ENCODE measurements at regions not wholly inside any gene's neighbourhood (a gene's known extent, or its start where the extent isn't known, plus 50 kb on each side); places are given as distances from the start of the nearest gene placed in this dataset.

- Histone ChIP-seq H2AFZ (ENCODE audit: low read length) (no peak overlapping the region), H3K9me2 (replicated peaks; ENCODE audit: insufficient read depth, low read length) (no peaks in the 10 kb centered on the region), H3K4me1 (ENCODE audit: low read length) (no peaks in the 10 kb centered on the region), H3K36me3 (replicated peaks; ENCODE audit: insufficient read depth, low read length) (no peaks in the 10 kb centered on the region), H3K4me2 (ENCODE audit: low read depth, low read length) (no peak overlapping the region), H3K9me3 (replicated peaks; ENCODE audit: insufficient read depth, low read length) (no peaks in the 10 kb centered on the region), H3K79me2 (ENCODE audit: low read length) (no peaks in the 10 kb centered on the region), H3K27me3 (replicated peaks; ENCODE audit: insufficient read depth, low read length) (no peaks in the 10 kb centered on the region), H3K4me3 (ENCODE audit: low read length) (no peak overlapping the region), H4K20me1 (ENCODE audit: insufficient read depth, low read length) (no peaks in the 10 kb centered on the region), H3K27ac (ENCODE audit: low read length) (no peak overlapping the region), H3F3A (ENCODE audit: insufficient read depth, low read length) (no peaks in the 10 kb centered on the region), H3K9ac (ENCODE audit: low read length) (no peak overlapping the region)
- TF ChIP-seq CTCF (IDR thresholded peaks at IDR 0.05; ENCODE audit: low read length) (no peak), EZH2 (optimal IDR thresholded peaks at IDR 0.05; ENCODE audit: low read depth, low read length) (no peak), EZH2phosphoT487 (IDR thresholded peaks at IDR 0.05; ENCODE audit: low read length) (no peak)
- DNase-seq = no peak
Measured at GRCh38 chr15:97791824-97792792, 168.4 kb upstream of the ARRDC4 start.

DNA sequence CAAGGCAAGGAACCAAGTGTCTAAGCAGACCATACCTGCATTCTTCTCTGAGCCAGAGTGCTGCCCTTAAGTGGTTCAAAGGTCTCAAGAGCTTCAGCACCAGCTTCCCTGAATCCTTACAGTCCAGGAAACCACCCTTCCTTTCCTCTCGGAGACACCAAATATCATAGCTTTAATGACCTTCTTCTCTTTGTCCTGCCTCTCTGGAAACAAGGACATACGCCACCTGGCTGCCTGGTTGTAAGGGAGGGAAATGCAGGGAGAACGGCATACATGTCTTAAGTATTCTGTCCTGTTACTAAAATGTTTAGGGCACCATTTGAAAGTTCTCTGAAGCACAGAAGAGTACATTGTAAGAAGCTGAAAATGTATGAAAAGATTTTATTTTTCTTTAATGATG is 155.6 kb upstream of the ARRDC4 start:
- H3K4me3 ChIP-seq (ENCODE audit: low read length) = no peak overlapping the region
- H3K9ac ChIP-seq (ENCODE audit: low read length) = no peak overlapping the region
- H2AFZ ChIP-seq (ENCODE audit: low read length) = no peak overlapping the region
- H3K9me2 ChIP-seq (replicated peaks; ENCODE audit: insufficient read depth, low read length) = no peaks in the 10 kb centered on the region
- TF ChIP-seq CTCF (IDR thresholded peaks at IDR 0.05; ENCODE audit: low read length) (no peak), EZH2phosphoT487 (IDR thresholded peaks at IDR 0.05; ENCODE audit: low read length) (no peak), EZH2 (optimal IDR thresholded peaks at IDR 0.05; ENCODE audit: low read depth, low read length) (no peak)
- no peak for DNase-seq
- no peaks in the 10 kb centered on the region for H3K79me2 ChIP-seq (ENCODE audit: low read length)
- H3K4me1 ChIP-seq (ENCODE audit: low read length) = no peaks in the 10 kb centered on the region
- H3F3A ChIP-seq (ENCODE audit: insufficient read depth, low read length) = no peaks in the 10 kb centered on the region
- H3K36me3 ChIP-seq (replicated peaks; ENCODE audit: insufficient read depth, low read length) = no peaks in the 10 kb centered on the region
- no peaks in the 10 kb centered on the region for H3K27me3 ChIP-seq (replicated peaks; ENCODE audit: insufficient read depth, low read length)
- H3K27ac ChIP-seq (ENCODE audit: low read length) = no peak overlapping the region
- H4K20me1 ChIP-seq (ENCODE audit: insufficient read depth, low read length) = no peaks in the 10 kb centered on the region
- H3K9me3 ChIP-seq (replicated peaks; ENCODE audit: insufficient read depth, low read length) = no peaks in the 10 kb centered on the region
- no peak overlapping the region for H3K4me2 ChIP-seq (ENCODE audit: low read depth, low read length)

DNA sequence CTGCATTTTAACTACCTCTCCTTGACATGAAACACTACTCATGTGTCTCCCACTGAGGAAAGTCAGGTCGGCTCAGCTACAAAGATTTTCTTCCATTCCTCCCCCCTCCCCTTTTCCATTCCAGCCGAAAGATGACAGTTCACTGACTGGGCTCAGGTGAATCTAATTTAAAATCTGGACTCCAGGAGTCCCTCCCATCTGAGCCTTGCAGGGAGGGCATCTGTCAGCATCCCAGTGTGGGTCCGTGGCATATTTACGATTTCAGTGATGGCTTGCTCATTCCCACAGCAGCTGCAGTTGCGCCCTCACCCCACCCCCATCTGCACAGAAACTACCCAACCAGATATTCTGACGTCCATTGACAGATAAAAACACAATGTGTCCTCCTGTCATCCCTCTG is 153.7 kb upstream of the ARRDC4 start:
- no peak for DNase-seq
- H3K4me2 ChIP-seq (ENCODE audit: low read depth, low read length) = no peak overlapping the region
- no peak overlapping the region for H2AFZ ChIP-seq (ENCODE audit: low read length)
- H3K9ac ChIP-seq (ENCODE audit: low read length) = no peak overlapping the region
- H3K27ac ChIP-seq (ENCODE audit: low read length) = no peak overlapping the region
- no peaks in the 10 kb centered on the region for H4K20me1 ChIP-seq (ENCODE audit: insufficient read depth, low read length)
- no peaks in the 10 kb centered on the region for H3K9me2 ChIP-seq (replicated peaks; ENCODE audit: insufficient read depth, low read length)
- no peaks in the 10 kb centered on the region for H3K9me3 ChIP-seq (replicated peaks; ENCODE audit: insufficient read depth, low read length)
- H3K79me2 ChIP-seq (ENCODE audit: low read length) = no peaks in the 10 kb centered on the region
- TF ChIP-seq EZH2phosphoT487 (IDR thresholded peaks at IDR 0.05; ENCODE audit: low read length) = no peak
- TF ChIP-seq CTCF (IDR thresholded peaks at IDR 0.05; ENCODE audit: low read length) = no peak
- TF ChIP-seq EZH2 (optimal IDR thresholded peaks at IDR 0.05; ENCODE audit: low read depth, low read length) = no peak
- no peak overlapping the region for H3K4me3 ChIP-seq (ENCODE audit: low read length)
- no peaks in the 10 kb centered on the region for H3K27me3 ChIP-seq (replicated peaks; ENCODE audit: insufficient read depth, low read length)
- no peaks in the 10 kb centered on the region for H3K4me1 ChIP-seq (ENCODE audit: low read length)
- H3K36me3 ChIP-seq (replicated peaks; ENCODE audit: insufficient read depth, low read length) = no peaks in the 10 kb centered on the region
- no peaks in the 10 kb centered on the region for H3F3A ChIP-seq (ENCODE audit: insufficient read depth, low read length)

Data from MM.1S (cell line).